Keratinocyte (primary cell): ENCODE measurements at regions not wholly inside any gene's neighbourhood (a gene's known extent, or its start where the extent isn't known, plus 50 kb on each side); places are given as distances from the start of the nearest gene placed in this dataset.
"Not testable (repeated sequence)": the region's sequence is repeated elsewhere in the genome, so short reads cannot be mapped to it uniquely, and the experiment has no call there.

Experiments used
- EZH2 ChIP-seq: IDR thresholded peaks from one replicate; pipeline ENCODE4 v1.6.1; 2012; ENCODE audit warnings: inconsistent platforms, mild to moderate bottlenecking, low read length, moderate library complexity
- TF ChIP-seq, protein P1 (sequence below), 3 experiments: IDR thresholded peaks in 1 of 3; conservative IDR thresholded peaks in 1 of 3; optimal IDR thresholded peaks in 1 of 3; 2 replicates in 2 of 3; 3 replicates in 1 of 3; pipeline versions ENCODE3 to v1.5.1; 2011; ENCODE audit warnings: low read length in 3 of 3, mild to moderate bottlenecking in 3 of 3, moderate library complexity in 2 of 3, control low read depth in 1 of 3, inconsistent platforms in 1 of 3; ENCODE audit not compliant: insufficient read depth in 2 of 3; ENCODE audit errors: extremely low read depth in 1 of 3

DNA sequence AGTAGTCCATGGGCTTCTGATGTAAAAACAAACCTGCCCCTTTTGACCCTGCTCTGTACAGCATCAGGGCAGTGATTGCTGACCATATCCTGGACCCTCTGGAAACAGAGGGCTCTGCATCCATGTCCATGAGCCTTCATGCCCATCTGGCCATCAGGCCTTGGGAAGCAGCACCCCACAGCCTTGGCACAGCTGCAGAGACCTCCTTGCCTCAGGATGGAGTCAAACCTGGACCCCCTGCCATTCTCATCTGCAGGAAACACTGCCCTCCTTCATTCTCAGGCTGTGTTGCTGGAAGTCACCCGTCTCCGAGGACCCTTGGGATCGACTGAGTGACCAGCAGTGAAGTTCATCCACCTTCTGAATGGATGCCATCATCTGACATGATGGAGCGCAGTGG lies 839.1 kb upstream of the DEFB115 start:
- TF ChIP-seq, protein P1, sequence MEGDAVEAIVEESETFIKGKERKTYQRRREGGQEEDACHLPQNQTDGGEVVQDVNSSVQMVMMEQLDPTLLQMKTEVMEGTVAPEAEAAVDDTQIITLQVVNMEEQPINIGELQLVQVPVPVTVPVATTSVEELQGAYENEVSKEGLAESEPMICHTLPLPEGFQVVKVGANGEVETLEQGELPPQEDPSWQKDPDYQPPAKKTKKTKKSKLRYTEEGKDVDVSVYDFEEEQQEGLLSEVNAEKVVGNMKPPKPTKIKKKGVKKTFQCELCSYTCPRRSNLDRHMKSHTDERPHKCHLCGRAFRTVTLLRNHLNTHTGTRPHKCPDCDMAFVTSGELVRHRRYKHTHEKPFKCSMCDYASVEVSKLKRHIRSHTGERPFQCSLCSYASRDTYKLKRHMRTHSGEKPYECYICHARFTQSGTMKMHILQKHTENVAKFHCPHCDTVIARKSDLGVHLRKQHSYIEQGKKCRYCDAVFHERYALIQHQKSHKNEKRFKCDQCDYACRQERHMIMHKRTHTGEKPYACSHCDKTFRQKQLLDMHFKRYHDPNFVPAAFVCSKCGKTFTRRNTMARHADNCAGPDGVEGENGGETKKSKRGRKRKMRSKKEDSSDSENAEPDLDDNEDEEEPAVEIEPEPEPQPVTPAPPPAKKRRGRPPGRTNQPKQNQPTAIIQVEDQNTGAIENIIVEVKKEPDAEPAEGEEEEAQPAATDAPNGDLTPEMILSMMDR (optimal IDR thresholded peaks at IDR 0.05 in 1 of 3, IDR thresholded peaks at IDR 0.05 in 1 of 3, conservative IDR thresholded peaks at IDR 0.05 in 1 of 3; ENCODE audit: extremely low read depth in 1 of 3, insufficient read depth in 2 of 3, low read length in 3 of 3) = not testable (repeated sequence)
- not testable (repeated sequence) for TF ChIP-seq EZH2
